ENCODE measurements at regions not wholly inside any gene's neighbourhood (a gene's known extent, or its start where the extent isn't known, plus 50 kb on each side); places are given as distances from the start of the nearest gene placed in this dataset.

DNA sequence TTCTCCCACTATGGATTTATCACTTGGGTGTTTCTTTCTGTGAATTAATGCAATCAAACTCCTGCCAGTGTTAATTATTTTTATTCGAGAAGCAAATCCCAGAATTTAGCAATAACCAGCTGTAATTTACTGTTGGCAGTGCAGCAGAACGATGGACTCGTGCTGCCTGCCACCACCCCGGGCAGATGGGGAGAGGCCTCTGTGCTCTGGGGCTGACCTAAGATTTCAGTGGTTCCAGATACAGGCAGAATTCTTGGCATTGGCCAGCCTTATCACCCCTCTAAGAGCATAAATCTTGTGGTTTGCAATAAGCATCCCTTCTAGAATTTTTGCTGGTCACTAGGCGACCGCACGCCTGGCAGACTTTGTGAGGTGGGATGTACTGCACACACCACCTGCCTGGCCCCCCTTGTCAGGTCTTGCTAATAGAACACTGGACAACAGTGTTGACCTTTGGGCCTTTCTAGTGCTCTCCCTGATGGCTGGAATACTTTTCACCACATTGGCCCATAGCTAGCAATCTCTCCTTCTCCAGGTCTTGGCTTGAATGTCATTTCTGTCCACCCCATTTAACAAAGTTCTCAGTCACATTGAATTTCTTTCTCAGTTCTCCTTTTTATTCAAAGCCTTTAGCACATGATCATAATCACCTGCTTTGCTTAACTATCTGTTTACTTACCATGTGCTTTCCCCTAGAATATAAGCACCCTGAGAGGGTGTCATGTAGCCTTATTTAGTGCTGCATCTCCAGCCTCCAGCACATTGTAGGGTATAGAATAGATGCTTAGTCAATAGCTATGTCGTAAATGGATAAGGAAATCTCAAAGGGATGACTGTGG, 122.1 kb upstream of the DYNLRB2 start:
- no peak for DNase-seq (ENCODE audit: low spot score)

DNA sequence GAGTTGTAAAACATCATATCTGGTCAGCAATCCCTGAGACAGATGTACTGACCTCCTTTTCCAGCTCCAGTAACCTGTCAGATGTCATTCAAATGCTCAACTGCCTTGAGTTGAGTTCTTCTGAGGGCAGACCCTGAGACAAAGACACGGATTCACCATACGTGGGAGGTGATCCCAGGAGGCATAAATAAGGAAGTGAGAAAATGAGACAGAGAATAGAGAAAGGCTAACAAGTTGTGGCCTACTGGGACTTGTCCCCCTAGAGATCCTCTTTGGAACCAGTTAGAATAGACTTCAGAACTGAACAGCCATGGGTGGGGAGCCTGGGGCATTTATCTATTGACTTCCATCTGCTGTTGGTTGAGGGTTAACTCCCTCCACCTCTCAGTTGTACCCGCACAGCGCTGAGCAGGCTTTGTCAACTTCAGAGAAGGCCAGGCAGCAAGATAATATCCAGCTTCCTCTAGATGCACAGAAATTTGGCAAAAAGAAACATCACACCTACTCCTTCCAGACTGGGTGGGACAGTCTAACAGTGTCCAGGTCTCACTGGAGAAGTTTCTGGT, 123.0 kb upstream of the DYNLRB2 start:
- no peak for DNase-seq (ENCODE audit: low spot score)

DNA sequence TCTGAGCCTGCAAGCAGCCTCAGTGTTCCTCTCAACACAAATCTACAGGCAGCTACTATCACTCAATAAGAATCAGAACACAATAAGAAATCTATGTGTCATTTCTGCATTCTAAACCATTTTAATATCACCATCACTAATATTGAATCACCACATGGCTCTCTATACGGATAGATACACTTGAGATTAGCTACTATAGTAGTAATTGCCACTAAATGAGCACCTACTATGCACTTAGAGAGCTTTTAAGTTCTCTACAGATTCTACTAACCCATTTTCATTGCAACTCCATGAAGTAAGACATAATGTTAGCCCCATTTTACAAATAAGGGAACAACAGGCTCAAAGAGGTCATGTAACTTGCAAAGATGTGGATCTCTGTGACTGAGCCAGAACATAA, 132.8 kb upstream of the DYNLRB2 start:
- no peak for DNase-seq (ENCODE audit: low spot score)

DNA sequence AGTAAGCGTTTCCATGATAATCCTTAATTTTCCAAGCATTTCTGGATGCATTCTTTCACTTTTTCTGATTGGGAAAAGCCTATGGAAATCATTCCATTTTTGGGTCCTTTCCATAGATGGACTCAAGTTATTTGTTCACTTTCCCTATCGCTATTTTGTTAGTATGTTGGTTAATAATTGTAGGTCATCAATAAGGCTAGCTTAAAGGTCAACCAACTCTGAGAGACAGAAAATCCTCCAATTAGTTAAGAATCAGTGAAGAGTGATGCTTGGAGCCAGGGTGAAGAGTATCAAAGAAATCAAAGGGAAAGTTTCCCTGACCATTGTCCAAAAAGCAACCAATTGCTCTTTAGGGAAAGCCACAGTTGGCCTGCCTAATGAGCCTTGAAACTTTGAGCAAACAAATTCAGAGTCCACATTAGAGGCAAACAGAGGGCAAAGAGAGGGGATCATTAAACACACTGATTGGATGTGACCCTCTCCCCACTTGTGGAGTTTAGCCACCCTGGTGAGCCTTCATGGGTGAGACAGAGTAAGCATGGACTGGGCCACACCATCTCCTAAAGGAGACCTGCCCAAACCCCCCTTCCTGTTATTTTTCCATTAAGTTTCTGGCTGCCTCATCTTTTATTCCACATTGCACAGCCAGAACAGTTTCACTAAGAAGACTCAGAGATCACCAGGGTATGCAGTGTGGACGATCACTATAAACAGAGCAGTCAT, 133.4 kb upstream of the DYNLRB2 start:
- no peak for DNase-seq (ENCODE audit: low spot score)

DNA sequence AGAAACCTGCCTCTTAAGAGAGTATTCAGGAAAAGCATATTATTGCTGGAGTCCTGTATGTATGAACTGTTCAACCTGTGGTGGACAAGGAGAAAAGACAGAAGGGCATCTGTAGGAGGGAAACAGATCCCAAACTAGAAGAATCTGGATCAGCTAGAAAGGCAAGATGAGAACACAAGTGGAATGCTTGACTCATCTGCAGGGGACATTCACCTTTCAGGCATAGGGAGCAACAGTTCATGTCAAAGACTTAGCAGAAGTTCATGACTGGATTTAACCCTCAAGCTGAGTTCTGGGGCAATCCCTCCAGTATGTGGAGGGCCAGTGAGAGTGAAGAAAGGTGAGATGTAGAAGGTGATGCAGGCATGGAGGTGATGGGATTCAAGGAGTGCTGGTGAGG, 135.9 kb upstream of the DYNLRB2 start:
- no peak for DNase-seq (ENCODE audit: low spot score)

DNA sequence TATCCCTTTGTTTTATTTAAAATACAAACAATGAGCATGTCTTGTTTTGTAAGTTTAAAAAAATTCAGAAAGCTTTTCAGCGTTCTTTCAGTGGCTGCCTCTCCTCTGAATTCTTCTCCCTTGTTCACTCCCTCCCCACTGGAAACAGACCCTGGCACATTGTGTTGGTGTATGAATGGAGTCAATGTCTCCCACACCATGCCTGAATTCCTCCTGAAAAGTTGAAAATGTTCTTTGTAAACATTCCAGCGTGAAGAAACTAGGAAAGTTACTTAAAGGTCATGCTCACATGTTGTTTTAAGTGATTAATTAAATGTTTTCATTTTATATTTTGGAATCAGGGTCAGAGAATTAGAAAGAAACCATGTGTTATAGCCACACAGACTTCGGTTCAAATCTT, 136.9 kb upstream of the DYNLRB2 start:
- peak; percentile 3 for DNase-seq (ENCODE audit: low spot score)

DNA sequence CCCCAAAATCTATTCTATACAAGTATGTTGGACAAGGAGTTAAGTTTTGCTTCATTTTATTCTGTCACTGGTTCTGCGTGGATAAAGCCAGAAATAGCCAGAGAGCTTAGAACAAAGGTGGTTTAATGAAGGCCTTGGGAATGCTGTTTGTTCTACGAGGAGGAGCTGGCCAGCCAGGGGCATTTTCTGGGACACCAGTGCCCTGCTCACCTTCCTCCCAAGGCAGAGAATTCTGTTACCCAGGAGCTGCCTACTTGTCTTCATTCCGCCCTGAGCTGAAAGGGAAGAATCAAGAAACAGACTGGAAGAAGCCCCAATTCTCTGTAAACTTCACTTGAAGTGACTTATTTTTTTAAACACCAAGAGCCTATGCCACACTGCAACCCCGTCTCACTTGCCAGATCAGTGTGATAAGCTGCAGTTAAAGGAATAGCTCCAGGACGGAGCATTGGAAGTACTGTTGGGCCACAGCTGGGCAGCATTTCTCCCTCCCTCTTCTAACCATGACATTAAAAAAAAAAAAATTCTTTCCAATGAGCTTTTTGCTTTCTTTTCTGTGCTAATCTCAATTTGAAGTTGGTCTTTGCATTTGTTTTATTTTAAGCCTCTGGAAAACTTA, 149.8 kb upstream of the DYNLRB2 start:
- no peak for DNase-seq (ENCODE audit: low spot score)

DNA sequence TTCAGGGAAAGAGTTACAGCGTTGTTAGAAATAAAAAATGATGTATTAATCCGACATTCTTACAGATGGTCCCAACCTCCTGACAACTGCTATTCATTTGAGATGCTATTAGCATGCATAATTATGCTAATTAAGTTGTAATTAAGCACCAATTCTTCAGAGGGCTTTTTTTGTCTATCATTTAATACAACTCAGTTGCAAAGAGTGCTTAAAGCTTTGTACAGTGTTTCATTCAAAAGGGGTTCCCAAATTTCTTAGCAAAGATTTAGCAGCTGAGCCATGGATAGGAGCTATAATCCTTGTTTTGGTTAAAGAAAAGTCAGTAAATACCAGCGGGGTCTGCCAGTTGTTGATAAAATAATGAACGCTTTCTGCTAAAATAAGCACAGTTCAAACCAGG, 150.7 kb upstream of the DYNLRB2 start:
- DNase-seq (ENCODE audit: low spot score): no peak

DNA sequence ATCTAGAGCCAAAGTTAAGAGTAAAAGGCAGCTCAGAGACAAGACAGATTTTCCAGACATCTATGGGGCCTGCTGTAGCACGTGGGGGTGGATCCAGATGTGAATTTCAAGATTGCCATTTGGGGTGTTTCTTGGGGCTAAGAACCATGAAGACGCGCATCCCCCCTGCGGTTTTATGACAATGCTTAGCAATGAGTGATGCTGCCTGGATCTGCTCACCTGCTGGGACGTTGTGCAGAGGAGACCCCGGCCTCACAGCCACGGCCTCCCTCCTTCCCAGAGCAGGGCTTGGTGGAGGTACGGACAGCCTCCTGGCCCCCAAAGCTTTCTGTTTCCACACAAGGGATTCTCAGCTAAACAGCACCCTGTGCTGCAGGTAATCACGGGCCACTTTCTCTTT, 151.5 kb upstream of the DYNLRB2 start:
- no peak for DNase-seq (ENCODE audit: low spot score)

DNA sequence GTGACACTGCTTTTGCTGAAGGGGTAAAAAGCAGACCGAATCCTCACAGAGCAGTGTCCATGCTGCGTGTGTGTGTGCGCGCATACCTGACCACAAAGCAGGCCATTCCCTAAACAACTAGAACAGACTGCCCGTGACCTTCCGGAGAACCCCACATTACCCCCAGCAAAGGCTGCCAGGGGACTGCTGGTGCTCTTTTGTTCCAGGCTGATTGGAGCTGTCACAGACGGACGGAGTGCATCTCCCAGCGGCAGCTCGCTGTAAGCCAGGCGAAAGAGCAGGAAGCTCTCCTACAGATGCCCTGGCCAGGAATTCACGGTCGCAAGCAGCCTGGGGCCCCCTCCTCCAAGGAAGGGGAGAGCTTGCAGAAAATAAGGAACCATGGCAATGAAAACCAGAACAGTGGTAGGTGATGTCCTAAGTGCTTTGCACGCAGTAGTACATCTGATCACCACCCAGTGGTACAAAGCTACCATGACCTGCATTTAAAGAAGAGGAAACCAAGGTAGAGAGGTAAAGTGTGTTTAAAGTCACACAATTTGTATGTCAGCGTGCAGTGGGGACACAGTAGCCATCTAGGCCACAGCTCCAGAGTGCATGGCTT, 153.4 kb upstream of the DYNLRB2 start:
- no peak for DNase-seq (ENCODE audit: low spot score)

DNA sequence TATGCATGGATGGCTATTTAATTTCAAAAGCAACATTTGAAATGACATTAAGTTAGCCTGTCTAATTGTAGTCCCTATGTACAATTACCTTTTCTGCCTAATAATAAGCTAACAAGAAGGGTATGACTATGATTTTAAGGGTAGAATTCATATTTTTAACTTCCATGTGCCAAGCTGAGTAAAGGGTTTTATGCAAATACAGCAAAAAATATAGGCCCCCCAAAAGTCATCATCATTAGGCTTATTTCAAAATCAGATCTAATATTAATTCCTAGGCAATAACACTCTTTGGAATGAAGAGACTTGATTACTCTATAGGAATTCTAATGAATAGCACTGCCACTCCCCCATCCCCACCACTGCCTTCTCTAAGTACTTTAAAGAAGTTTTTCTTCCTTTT, 155.9 kb upstream of the DYNLRB2 start:
- DNase-seq (ENCODE audit: low spot score): no peak

DNA sequence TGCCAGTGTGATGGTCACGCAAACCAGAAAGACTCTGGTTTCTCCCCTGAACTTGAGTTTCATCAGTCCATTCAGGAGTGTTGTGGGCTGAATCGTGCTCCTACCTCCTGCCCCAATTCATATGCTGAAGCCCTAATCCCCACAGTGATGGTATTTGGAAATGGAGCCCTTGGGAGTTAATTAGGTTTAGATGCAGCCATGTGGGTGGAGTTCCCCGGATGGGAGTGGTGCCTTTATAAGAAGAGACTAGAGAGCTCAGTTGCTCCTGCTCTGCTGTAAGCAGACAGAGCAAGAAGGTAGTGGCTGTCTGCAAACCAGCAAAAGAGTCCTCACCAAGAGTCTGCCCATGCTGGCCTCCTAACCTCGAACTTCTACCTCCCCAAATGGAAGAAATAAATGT, 160.3 kb upstream of the DYNLRB2 start:
- no peak for DNase-seq (ENCODE audit: low spot score)

DNA sequence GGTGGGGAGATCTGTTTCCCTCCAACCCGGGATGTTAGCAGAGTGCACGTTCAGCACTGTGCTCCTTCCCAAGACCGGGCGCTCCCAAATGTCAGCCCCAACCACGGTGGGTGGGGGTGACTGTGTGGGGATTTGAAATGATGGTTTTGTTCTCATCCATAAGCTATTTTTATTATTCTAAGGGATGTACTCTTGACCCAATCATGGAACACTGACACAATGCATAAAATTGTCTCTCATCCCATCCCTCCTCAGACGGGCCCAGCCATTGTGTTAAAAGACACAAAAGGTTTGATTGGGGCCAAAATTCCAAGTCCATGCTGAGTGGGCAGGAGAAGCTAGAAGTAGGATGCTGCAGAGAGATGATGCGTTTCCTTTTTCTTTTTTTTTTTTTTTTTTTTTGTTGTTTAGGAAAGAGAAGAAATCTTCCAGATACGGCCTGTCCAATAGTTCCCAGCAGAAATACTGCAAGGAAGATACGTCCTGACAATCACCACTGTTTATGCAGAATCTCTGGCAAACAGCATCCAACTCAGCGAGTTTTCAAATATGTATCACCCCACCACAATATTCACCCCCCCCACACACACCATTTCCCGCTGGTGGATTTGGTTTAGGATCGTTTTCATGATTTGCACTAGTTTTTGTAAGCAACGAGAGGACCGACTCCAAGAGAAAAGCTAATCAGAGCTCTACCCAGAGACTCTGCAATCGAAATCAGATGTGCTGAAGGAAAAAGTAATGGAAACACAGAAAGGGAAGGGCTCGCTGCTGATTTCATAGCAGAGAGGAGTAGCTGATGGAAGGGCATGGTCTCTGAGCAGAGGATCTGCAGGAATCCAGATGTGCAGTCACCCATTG, 163.5 kb upstream of the DYNLRB2 start:
- DNase-seq (ENCODE audit: low spot score): no peak

DNA sequence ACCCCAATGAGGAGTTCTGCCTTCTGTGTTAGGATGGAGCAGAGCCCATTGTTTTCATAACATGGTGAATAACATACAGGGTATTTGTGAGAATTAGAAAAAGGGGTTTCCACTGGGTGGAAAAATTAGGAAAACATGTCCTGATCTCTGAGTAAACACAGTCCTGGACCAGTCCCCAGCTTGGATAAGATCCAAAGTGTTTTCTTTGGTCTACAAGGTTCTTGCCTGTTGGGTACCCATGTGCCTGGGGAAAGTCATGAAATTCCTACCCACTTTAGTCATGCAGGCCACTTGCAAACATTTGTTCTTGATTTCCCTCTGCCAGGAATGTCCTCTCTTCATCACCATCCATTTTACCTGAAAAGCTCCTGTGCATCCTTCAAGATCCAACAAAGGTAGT, 164.8 kb upstream of the DYNLRB2 start:
- DNase-seq (ENCODE audit: low spot score): no peak

DNA sequence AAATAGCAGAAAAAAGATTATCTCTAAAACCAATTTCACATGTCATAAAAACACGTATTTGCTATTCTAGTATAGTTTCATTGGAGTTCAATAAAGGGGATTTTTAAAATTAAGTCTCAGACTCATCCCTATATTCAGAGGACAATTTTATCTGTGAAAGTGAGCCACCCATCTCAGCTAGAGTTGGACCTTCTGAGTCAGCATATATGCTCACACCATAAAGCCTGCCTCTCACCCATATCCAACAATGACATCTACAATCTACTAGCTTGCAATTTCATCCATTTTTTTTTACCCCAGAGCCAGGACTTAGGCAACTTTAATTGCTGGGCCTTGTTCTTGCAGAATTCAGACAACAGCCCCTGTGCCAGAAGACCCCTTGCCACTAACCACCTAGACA, 165.3 kb upstream of the DYNLRB2 start:
- DNase-seq (ENCODE audit: low spot score): no peak

DNA sequence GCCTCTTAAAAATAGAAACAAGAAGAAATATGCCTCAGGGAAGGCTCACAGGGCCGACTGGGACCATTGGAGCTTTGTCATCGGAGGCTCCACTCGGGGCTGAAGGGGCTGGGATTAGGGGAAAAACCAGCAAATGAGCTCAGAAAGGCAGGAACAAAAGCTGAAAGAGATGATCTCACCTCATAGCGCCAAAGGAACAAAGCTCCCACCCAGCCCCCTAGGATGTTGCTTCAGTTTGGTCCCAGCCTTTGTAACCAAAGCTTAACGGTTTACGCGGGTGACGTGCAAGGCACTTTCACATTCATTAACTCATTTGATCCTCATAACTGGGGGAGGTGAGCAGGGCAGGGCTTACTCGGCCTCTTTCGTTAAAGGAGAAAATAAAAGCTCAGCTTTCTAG, 168.5 kb upstream of the DYNLRB2 start:
- DNase-seq (ENCODE audit: low spot score): no peak

DNA sequence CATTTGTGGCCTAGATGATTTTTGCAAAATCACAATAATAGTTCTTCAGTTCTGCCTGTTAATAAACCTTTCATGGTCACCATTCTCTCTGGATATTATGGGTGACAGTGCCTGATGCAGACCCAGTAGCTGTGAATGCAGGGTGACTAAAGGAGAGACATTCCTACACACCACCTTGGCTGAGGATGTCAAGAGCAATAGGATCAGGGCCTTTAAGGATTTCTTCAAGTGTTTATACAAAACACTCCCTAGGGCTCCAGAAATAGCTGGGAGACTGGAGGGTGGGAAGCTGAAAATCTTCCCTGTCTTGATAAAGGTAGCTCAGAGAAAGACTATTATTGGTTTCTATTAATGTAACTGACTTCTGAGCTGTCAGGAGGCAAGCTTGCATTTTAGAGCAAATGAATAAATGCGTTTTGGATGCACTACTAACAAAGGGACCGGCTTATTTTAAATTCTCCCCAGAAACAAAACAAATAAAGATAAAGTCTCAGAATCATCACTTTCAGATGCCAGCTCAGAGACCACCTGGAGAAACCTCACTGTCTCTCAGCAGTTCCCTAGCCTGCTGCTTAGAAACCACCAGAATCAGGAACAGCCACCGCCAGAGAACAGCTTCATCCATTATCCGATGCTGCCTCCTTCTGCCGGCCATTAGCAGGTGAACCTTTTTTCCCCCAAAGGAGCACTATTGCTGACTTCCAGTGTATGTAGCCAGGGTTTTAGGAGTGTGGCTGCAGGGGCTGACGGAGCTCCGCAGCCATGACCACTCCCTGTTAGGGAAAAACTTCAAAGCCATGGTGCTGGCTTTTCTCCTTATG, 171.4 kb upstream of the DYNLRB2 start:
- DNase-seq (ENCODE audit: low spot score): peak; percentile 33

DNA sequence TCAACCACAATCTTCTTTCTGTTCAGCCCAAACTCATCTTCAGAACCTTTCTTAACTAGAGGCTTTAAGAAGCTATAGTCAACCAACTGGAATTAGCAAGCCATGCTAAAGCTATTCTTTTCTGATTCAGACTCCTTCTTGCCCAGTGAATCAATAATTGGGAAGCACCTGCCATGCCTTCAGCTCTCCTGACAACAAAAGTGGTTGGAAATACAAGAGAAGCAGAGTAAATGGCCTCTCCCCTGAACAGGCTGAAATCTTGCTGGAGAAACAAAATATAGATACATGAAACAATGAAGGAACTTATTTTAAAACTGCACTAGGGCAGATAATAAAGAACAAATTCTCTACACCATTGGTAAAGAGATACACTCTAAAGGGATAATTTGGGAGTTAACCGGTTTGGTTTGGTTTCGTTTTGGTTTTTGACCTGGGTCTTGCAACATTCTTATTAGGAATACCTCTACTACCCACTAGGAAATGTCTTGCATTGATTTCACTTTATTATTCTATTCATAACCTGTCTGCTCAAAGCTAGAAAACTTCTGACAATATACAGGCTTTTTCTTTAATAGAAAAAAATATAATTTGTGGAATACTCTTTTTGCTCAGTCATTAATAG, 173.6 kb upstream of the DYNLRB2 start:
- DNase-seq (ENCODE audit: low spot score): no peak

DNA sequence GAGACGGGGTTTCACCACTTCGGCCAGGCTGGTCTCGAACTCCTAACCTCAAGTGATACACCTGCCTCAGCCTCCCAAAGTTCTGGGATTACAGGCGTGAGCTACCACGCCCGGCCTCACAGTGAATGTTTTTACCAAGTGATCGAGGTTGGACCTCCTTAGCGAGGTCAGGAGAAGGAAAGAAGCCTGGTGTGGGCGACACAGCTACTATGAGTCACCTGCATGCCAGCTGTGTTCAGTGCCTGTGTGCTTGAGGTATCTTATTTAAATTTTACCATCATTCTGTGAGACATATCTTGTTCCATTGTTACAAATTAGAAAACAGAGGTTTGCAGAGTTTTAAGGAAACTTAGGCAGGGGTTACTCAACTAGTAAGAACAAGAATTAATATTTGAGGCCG, 174.8 kb upstream of the DYNLRB2 start:
- DNase-seq (ENCODE audit: low spot score): no peak

DNA sequence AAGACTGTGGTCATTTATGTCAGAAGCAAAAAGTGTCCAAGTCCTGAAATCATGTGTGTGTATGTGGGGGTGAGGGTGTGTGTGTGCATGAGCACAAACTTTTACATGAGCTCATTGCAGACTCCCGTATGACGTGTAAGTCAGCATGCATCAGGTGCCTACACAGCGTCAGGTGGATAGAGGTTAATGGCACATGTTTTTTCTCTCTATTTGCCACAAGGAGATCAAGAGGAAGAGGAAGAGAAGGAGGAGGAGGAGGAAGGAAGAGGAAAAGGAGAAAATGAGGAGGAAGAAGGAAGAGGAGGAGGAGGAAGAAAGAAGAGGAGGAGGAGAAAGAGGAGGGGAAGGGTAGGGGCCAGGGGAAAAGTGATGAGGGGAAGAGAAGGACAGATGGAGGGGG, 178.0 kb upstream of the DYNLRB2 start:
- DNase-seq (ENCODE audit: low spot score): no peak
